CD4-positive, alpha-beta T cell (primary cell): ENCODE measurements at regions not wholly inside any gene's neighbourhood (a gene's known extent, or its start where the extent isn't known, plus 50 kb on each side); places are given as distances from the start of the nearest gene placed in this dataset.

Source experiments
- ATAC-seq: fragments of 200-7000 bp; cut with Tn5 transposase; one replicate; pipeline ENCODE4 v1.10.0; 2022; ENCODE audit warnings: mild to moderate bottlenecking; ENCODE audit not compliant: poor library complexity
- CTCF ChIA-PET: fragments of 350-600 bp; sonication (Branson Sonifier 250); formaldehyde crosslinking; loops from one replicate; lab custom pipeline; 2021; ENCODE audit warnings: antibody characterized with exemption, inconsistent platforms; lab: Charles Lee
- POLR2A ChIA-PET: fragments of 350-600 bp; sonication (Branson Sonifier 250); formaldehyde crosslinking; loops from one replicate; lab custom pipeline; 2021; ENCODE audit warnings: antibody characterized with exemption, inconsistent platforms; lab: Charles Lee
- DNase-seq, 14 experiments: peaks; one replicate each; pipeline ENCODE4 v3.0.0-alpha.2; 2013 to 2020; ENCODE audit warnings: mixed read lengths in 2 of 14
- H3K27ac ChIP-seq, 2 donors: one replicate each; pipeline versions ENCODE4 v1.5.1 to v1.7.0; 2013; ENCODE audit warnings: low read length in 2 of 2, low read depth in 1 of 2, mild to moderate bottlenecking in 1 of 2
- H3K27me3 ChIP-seq, 2 experiments: 1 replicate in 1 of 2; 2 replicates in 1 of 2; pipeline versions ENCODE4 v1.6.1 to v1.7.0; 2013; ENCODE audit warnings: low read length in 2 of 2, control low read depth in 1 of 2, mild to moderate bottlenecking in 1 of 2, moderate library complexity in 1 of 2; ENCODE audit not compliant: insufficient read depth in 2 of 2, control insufficient read depth in 1 of 2
- H3K36me3 ChIP-seq: one replicate; pipeline ENCODE4 v1.6.1; 2013; ENCODE audit warnings: low read length, control low read depth; ENCODE audit not compliant: insufficient read depth
- H3K4me1 ChIP-seq: one replicate; pipeline ENCODE4 v1.6.1; 2013; ENCODE audit warnings: low read length, control low read depth; ENCODE audit not compliant: insufficient read depth
- H3K4me3 ChIP-seq: one replicate; pipeline ENCODE4 v1.5.1; 2013; ENCODE audit warnings: mild to moderate bottlenecking, low read length, moderate library complexity
- H3K9me3 ChIP-seq, 2 experiments: 1 replicate in 1 of 2; 2 replicates in 1 of 2; pipeline versions ENCODE4 v1.6.1 to v1.7.0; 2013; ENCODE audit warnings: low read length in 2 of 2, mild to moderate bottlenecking in 2 of 2, control low read depth in 1 of 2, moderate library complexity in 1 of 2; ENCODE audit not compliant: control insufficient read depth in 1 of 2, insufficient read depth in 1 of 2
- H3K27ac Mint-ChIP-seq: one replicate; pipeline ENCODE4 v1.8.0; 2020; ENCODE audit warnings: mixed read lengths
- H3K27me3 Mint-ChIP-seq: one replicate; pipeline ENCODE4 v1.8.0; 2021; ENCODE audit warnings: mixed read lengths
- H3K36me3 Mint-ChIP-seq: one replicate; pipeline ENCODE4 v1.8.0; 2021; ENCODE audit warnings: low read depth, mixed read lengths
- H3K4me1 Mint-ChIP-seq: one replicate; pipeline ENCODE4 v1.8.0; 2021; ENCODE audit warnings: low read depth, mixed read lengths
- H3K4me3 Mint-ChIP-seq: one replicate; pipeline ENCODE4 v1.8.0; 2020; ENCODE audit warnings: mild to moderate bottlenecking, mixed read lengths
- H3K9me3 Mint-ChIP-seq: one replicate; pipeline ENCODE4 v1.8.0; 2020; ENCODE audit warnings: mixed read lengths
- intact Hi-C, 2 experiments: fragments of 100-400 bp; cut with DNase I in 1 of 2; cut with micrococcal nuclease in 1 of 2; formaldehyde crosslinking; loops; one replicate each; pipeline versions ENCODE4 v1.15.1 to v1.9.0; 2023 to 2025; cut with DNase I, micrococcal nuclease
- TF ChIP-seq, protein P1 (sequence below): fragments of 200-600 bp; IDR thresholded peaks from one replicate; pipeline ENCODE4 v1.8.0; 2022; ENCODE audit warnings: antibody characterized with exemption, mild to moderate bottlenecking

DNA sequence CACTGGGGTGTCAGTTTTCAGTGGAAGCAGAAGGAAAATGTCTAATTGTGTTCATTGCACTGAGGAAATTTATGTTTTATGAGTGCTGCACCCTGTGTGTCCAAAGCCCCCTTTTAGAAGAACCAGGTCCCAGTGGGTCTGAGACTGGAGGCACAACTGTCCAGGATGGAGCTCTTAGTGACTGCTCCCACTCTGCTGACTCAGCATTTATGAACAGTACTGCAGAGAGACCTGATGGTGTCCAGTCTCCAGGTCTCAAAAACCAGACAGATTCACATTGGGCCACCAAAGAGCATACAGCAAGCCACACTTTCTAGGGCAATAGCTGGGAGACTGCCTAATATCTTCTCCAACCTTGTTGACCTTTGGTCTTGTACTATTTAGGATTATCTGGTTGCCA, 321.9 kb downstream of the CBLN1 start:
- no peak for DNase-seq
- H3K36me3 Mint-ChIP-seq: no peaks in the 10 kb centered on the region
- H3K4me1 ChIP-seq: no peaks in the 10 kb centered on the region
- ATAC-seq: no peak
- H3K27ac ChIP-seq: no peak overlapping the region
- no peak overlapping the region for H3K4me3 Mint-ChIP-seq
- no peak overlapping the region for H3K27ac Mint-ChIP-seq
- H3K9me3 Mint-ChIP-seq: no peaks in the 10 kb centered on the region
- intact Hi-C loops: no loop called here
- H3K27me3 ChIP-seq: no peaks in the 10 kb centered on the region
- CTCF ChIA-PET: no interaction called here
- peaks cover 0 to 6% of the 10 kb centered on the region in 2 experiments for H3K9me3 ChIP-seq
- H3K4me1 Mint-ChIP-seq: no peaks in the 10 kb centered on the region
- POLR2A ChIA-PET: no interaction called here
- H3K27me3 Mint-ChIP-seq: no peaks in the 10 kb centered on the region
- no peaks in the 10 kb centered on the region for H3K36me3 ChIP-seq
- H3K4me3 ChIP-seq: no peak overlapping the region
- TF ChIP-seq, protein P1, sequence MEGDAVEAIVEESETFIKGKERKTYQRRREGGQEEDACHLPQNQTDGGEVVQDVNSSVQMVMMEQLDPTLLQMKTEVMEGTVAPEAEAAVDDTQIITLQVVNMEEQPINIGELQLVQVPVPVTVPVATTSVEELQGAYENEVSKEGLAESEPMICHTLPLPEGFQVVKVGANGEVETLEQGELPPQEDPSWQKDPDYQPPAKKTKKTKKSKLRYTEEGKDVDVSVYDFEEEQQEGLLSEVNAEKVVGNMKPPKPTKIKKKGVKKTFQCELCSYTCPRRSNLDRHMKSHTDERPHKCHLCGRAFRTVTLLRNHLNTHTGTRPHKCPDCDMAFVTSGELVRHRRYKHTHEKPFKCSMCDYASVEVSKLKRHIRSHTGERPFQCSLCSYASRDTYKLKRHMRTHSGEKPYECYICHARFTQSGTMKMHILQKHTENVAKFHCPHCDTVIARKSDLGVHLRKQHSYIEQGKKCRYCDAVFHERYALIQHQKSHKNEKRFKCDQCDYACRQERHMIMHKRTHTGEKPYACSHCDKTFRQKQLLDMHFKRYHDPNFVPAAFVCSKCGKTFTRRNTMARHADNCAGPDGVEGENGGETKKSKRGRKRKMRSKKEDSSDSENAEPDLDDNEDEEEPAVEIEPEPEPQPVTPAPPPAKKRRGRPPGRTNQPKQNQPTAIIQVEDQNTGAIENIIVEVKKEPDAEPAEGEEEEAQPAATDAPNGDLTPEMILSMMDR: no peak

- ATAC-seq (no peak), DNase-seq (no peak)
- Mint-ChIP-seq H3K27ac (no peak overlapping the region), H3K4me3 (no peak overlapping the region), H3K9me3 (no peaks in the 10 kb centered on the region), H3K36me3 (no peaks in the 10 kb centered on the region), H3K27me3 (no peaks in the 10 kb centered on the region), H3K4me1 (no peaks in the 10 kb centered on the region)
- Histone ChIP-seq H3K4me1 (no peaks in the 10 kb centered on the region), H3K36me3 (no peaks in the 10 kb centered on the region), H3K9me3 (peaks cover 0 to 4% of the 10 kb centered on the region in 2 experiments), H3K4me3 (no peak overlapping the region), H3K27ac (no peak overlapping the region), H3K27me3 (no peaks in the 10 kb centered on the region)
- CTCF ChIA-PET: no interaction called here
- TF ChIP-seq, protein P1: no peak
- intact Hi-C loops: no loop called here
- POLR2A ChIA-PET: no interaction called here
Measured at GRCh38 chr16:48959204-48959603, 322.4 kb downstream of the CBLN1 start.

DNA sequence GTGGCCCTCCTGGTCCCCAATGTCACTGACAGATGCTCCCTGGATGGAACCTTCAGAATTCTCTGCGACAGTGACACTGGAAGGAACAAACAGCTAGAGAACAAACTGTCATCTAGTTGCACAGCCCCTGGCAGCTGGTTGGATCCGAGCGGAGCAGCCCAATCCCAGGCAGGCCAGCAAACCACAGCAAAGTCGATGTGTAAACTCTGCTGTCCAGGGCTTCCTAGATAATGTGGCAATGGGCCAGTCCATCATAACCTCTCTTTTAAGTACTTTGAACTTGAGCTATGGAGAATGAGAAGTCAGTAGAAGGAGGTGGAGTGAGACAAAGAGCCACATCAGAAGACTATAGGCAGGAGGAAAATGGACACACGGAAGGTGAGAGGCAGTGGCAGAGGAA, 323.0 kb downstream of the CBLN1 start:
- Histone ChIP-seq H3K9me3 (peaks cover 0 to 4% of the 10 kb centered on the region in 2 experiments), H3K4me1 (no peaks in the 10 kb centered on the region), H3K36me3 (no peaks in the 10 kb centered on the region), H3K4me3 (no peak overlapping the region), H3K27ac (no peak overlapping the region), H3K27me3 (no peaks in the 10 kb centered on the region)
- no peaks in the 10 kb centered on the region for H3K4me1 Mint-ChIP-seq
- ChIA-PET POLR2A (no interaction called here), CTCF (no interaction called here)
- no peak overlapping the region for H3K27ac Mint-ChIP-seq
- intact Hi-C loops: no loop called here
- H3K27me3 Mint-ChIP-seq: no peaks in the 10 kb centered on the region
- TF ChIP-seq, protein P1: no peak
- no peaks in the 10 kb centered on the region for H3K36me3 Mint-ChIP-seq
- no peak for DNase-seq
- H3K4me3 Mint-ChIP-seq: no peak overlapping the region
- ATAC-seq: no peak
- no peaks in the 10 kb centered on the region for H3K9me3 Mint-ChIP-seq
